ENCODE measurements at regions not wholly inside any gene's neighbourhood (a gene's known extent, or its start where the extent isn't known, plus 50 kb on each side); places are given as distances from the start of the nearest gene placed in this dataset.

GRCh38 chr15:70171256-70171886 is 73.7 kb upstream of the TLE3 start:
- Histone ChIP-seq H3K18ac (ENCODE audit: extremely low read depth, low read length) (no peak overlapping the region), H3K56ac (replicated peaks; ENCODE audit: insufficient read length, low read depth, low read length) (no peak overlapping the region), H3K9ac (replicated peaks in 1 of 4; ENCODE audit: extremely low read depth in 1 of 4, low read depth in 3 of 4, low read length in 3 of 4) (no peak overlapping the region), H2BK15ac (ENCODE audit: low read length) (no peak overlapping the region), H3K79me1 (ENCODE audit: low read depth, low read length) (no peaks in the 10 kb centered on the region), H2BK12ac (ENCODE audit: low read depth, low read length) (no peak overlapping the region), H3K23me2 (ENCODE audit: low read depth, low read length) (no peaks in the 10 kb centered on the region), H2AK5ac (ENCODE audit: low read depth, low read length) (no peak overlapping the region), H3K4me2 (ENCODE audit: insufficient read depth in 1 of 2, low read depth in 2 of 2, low read length in 2 of 2) (no peak overlapping the region), H4K5ac (ENCODE audit: insufficient read length, low read depth, low read length) (no peak overlapping the region), H4K8ac (ENCODE audit: extremely low read depth, insufficient read depth, low read length) (no peak overlapping the region), H4K91ac (replicated peaks; ENCODE audit: insufficient read length, low read length) (no peak overlapping the region), H3K27ac (ENCODE audit: low read depth, low read length) (no peak overlapping the region), H3K27me3 (replicated peaks in 1 of 4; ENCODE audit: control insufficient read depth in 3 of 4, extremely low read depth in 1 of 4, insufficient read depth in 3 of 4, low read length in 3 of 4) (no peaks in the 10 kb centered on the region), H2AFZ (ENCODE audit: low read length) (no peak overlapping the region), H3K36me3 (ENCODE audit: control insufficient read depth in 2 of 4, insufficient read depth in 4 of 4, low read length in 3 of 4) (no peaks in the 10 kb centered on the region), H3K79me2 (ENCODE audit: control insufficient read depth in 1 of 2, insufficient read depth in 2 of 2, low read length in 2 of 2) (no peaks in the 10 kb centered on the region), H2BK20ac (ENCODE audit: low read length) (no peak overlapping the region), H4K20me1 (replicated peaks in 1 of 2; ENCODE audit: control insufficient read depth in 1 of 2, insufficient read depth in 2 of 2, low read length in 2 of 2) (no peaks in the 10 kb centered on the region), H3K4ac (replicated peaks; ENCODE audit: insufficient read length, low read depth, low read length) (no peak overlapping the region), H3K14ac (ENCODE audit: insufficient read length) (no peak overlapping the region), H2BK120ac (replicated peaks; ENCODE audit: low read depth, low read length) (no peak overlapping the region), H3K9me3 (ENCODE audit: insufficient read depth in 2 of 2, low read depth in 1 of 2, low read length in 1 of 2) (no peaks in the 10 kb centered on the region), H2BK5ac (ENCODE audit: low read depth, low read length) (no peak overlapping the region), H3K23ac (ENCODE audit: insufficient read length) (no peak overlapping the region), H3K4me1 (replicated peaks in 1 of 4; ENCODE audit: control insufficient read depth in 3 of 4, insufficient read depth in 4 of 4, low read length in 3 of 4) (no peaks in the 10 kb centered on the region), H3K4me3 (ENCODE audit: extremely low read depth in 1 of 4, insufficient read depth in 2 of 4, low read depth in 3 of 4, low read length in 4 of 4) (no peak overlapping the region)
- 90% methylated on average over 10 of the region's 10 CpGs; no CpG with 5 or more reads in 1 of the 2 experiments for WGBS, 2 experiments (ENCODE audit: extremely low coverage in 1 of 2, insufficient coverage in 1 of 2, insufficient read length in 1 of 2, insufficient replicate concordance in 2 of 2, low coverage in 1 of 2, low lambda C conversion rate in 2 of 2, missing lambda C conversion rate in 1 of 2)
- DNase-seq (ENCODE audit: low read depth in 1 of 2, low spot score in 2 of 2) (no peak), FAIRE-seq (no peak)
- CTCF ChIA-PET (ENCODE audit: partially characterized antibody), result interaction anchor here (0.9 to 3.3 kb wide), 9 partner anchors 10 to 247 kb away, joined by 3 to 15 read pairs (median 4); no protein-coding TSS in a partner anchor
- POLR2A ChIA-PET (ENCODE audit: partially characterized antibody), result interaction anchor here (0.6 to 1.8 kb wide), 4 partner anchors 12 to 92 kb away, joined by 3 to 4 read pairs (median 4); no protein-coding TSS in a partner anchor
- no peak for TF ChIP-seq SP1 (IDR thresholded peaks at IDR 0.05; ENCODE audit: low read depth, low read length)
- TF ChIP-seq HDAC2 (IDR thresholded peaks at IDR 0.05; ENCODE audit: borderline replicate concordance in 1 of 2, low read depth in 2 of 2, low read length in 2 of 2), result no peak
- no peak for TF ChIP-seq JUN (IDR thresholded peaks at IDR 0.05; ENCODE audit: low read depth, low read length)
- no peak for TF ChIP-seq GABPA (IDR thresholded peaks at IDR 0.05; ENCODE audit: borderline replicate concordance, insufficient read depth, low read length)

Data from H1 (cell line).